ENCODE measurements at regions not wholly inside any gene's neighbourhood (a gene's known extent, or its start where the extent isn't known, plus 50 kb on each side); places are given as distances from the start of the nearest gene placed in this dataset.

- no peak for DNase-seq
Measured at GRCh38 chr7:136807598-136807997, 60.9 kb upstream of the CHRM2 start.

- no peak for DNase-seq
Measured at GRCh38 chr7:136803028-136803427, 65.4 kb upstream of the CHRM2 start.

GRCh38 chr7:136783934-136784333 is 84.5 kb upstream of the CHRM2 start:
- DNase-seq: no peak

GRCh38 chr7:136741941-136742340 is 126.5 kb upstream of the CHRM2 start:
- no peak for DNase-seq

- DNase-seq: no peak
Measured at GRCh38 chr7:136728945-136729344, 139.5 kb upstream of the CHRM2 start.

- no peak for DNase-seq
Measured at GRCh38 chr7:136726460-136726859, 142.0 kb upstream of the CHRM2 start.

- DNase-seq: no peak
Measured at GRCh38 chr7:136717910-136718557, 150.4 kb upstream of the CHRM2 start.

GRCh38 chr7:136714062-136714461 is 154.4 kb upstream of the CHRM2 start:
- no peak for DNase-seq

GRCh38 chr7:136710751-136711150 is 157.7 kb upstream of the CHRM2 start:
- DNase-seq: no peak

GRCh38 chr7:136709876-136710275 is 158.6 kb upstream of the CHRM2 start:
- DNase-seq: no peak

GRCh38 chr7:136702913-136703312 is 165.5 kb upstream of the CHRM2 start:
- no peak for DNase-seq

GRCh38 chr7:136698977-136699376 is 169.5 kb upstream of the CHRM2 start:
- no peak for DNase-seq

GRCh38 chr7:136698231-136698630 is 170.2 kb upstream of the CHRM2 start:
- DNase-seq: no peak

- no peak for DNase-seq
Measured at GRCh38 chr7:136697271-136697670, 171.2 kb upstream of the CHRM2 start.

- DNase-seq: no peak
Measured at GRCh38 chr7:136693166-136694119, 175.0 kb upstream of the CHRM2 start.

GRCh38 chr7:136692221-136692620 is 176.2 kb upstream of the CHRM2 start:
- DNase-seq: no peak

- no peak for DNase-seq
Measured at GRCh38 chr7:136688601-136689000, 179.9 kb upstream of the CHRM2 start.

GRCh38 chr7:136687693-136688322 is 180.6 kb upstream of the CHRM2 start:
- peak; percentile 37 for DNase-seq

GRCh38 chr7:136685501-136686173 is 182.8 kb upstream of the CHRM2 start:
- no peak for DNase-seq

GRCh38 chr7:136677471-136678365 is 190.7 kb upstream of the CHRM2 start:
- no peak for DNase-seq

- no peak for DNase-seq
Measured at GRCh38 chr7:136667584-136667983, 200.9 kb upstream of the CHRM2 start.

- DNase-seq: no peak
Measured at GRCh38 chr7:136665878-136666509, 202.5 kb upstream of the CHRM2 start.

Data from NCI-H2081 treated with DMSO at 0.1 percent for 48 hours (cell line).